ENCODE measurements at regions not wholly inside any gene's neighbourhood (a gene's known extent, or its start where the extent isn't known, plus 50 kb on each side); places are given as distances from the start of the nearest gene placed in this dataset.

GRCh38 chr2:147594038-147594437 is 250.8 kb upstream of the ACVR2A start:
- TF ChIP-seq CTCF (conservative IDR thresholded peaks at IDR 0.05; ENCODE audit: low read depth, low read length), result no peak
- no peak for TF ChIP-seq EZH2 (IDR thresholded peaks at IDR 0.05; ENCODE audit: low read length, unreplicated experiment)
- TF ChIP-seq EZH2phosphoT487 (IDR thresholded peaks at IDR 0.05; ENCODE audit: borderline replicate concordance, low read length), result no peak

Measured in PC-3 (cell line).